ENCODE measurements at regions not wholly inside any gene's neighbourhood (a gene's known extent, or its start where the extent isn't known, plus 50 kb on each side); places are given as distances from the start of the nearest gene placed in this dataset.

DNA sequence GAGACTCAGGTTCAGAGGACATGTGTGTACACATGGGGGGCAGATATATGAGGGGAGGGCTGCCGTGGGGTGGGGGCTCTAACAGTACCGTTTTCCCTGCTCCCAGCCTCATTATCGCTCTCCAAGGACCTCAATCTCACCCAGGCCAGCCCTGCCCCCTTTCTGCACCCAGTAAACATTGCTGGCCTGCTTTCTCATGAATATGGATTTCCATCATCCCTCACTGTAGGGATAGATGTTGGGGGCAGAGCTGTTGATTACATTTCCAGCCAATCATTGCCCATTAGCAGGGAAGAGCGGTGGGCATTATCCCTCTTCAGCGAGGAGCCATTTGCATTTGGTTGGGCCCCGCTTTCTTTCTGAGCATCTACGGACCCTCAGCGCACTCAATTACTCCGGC is 273.8 kb downstream of the RPS6KC1 start:
- DNase-seq (no peak), ATAC-seq (no peak)
- no peaks in the 10 kb centered on the region for H3K9me3 ChIP-seq
- intact Hi-C loops (cut with DNase I), result no loop called here
- peaks cover 5% of the 10 kb centered on the region for H3K4me1 ChIP-seq
- TF ChIP-seq CTCF (IDR thresholded peaks at IDR 0.05), result no peak
- H3K4me3 ChIP-seq, result no peak overlapping the region
- no peaks in the 10 kb centered on the region for H3K27me3 ChIP-seq (ENCODE audit: low read depth)
- H3K36me3 ChIP-seq, result no peaks in the 10 kb centered on the region
- no peak overlapping the region for H3K27ac ChIP-seq

DNA sequence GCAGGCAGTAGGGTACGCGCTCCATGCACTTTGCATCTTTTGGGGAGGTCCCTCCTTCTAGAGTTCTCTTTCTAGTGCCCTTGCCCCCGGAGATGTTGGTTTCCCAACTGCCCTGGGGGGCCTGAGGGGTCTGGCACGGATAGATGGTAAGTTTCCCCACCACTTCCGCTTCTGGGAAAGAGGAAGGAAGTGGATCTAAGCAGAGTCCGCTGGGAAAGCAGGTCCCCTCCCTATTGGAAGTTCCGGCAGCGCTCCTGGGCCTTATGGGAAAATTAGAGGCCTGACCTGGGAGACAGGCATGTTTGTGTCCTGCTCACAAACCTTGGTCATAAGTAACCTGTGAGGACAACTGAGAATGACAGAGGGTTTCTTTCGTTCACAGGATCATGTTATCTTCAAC is 274.4 kb downstream of the RPS6KC1 start:
- DNase-seq (no peak), ATAC-seq (no peak)
- Histone ChIP-seq H3K27ac (no peak overlapping the region), H3K27me3 (ENCODE audit: low read depth) (no peaks in the 10 kb centered on the region), H3K36me3 (no peaks in the 10 kb centered on the region), H3K4me1 (peaks cover 5% of the 10 kb centered on the region), H3K9me3 (no peaks in the 10 kb centered on the region), H3K4me3 (no peak overlapping the region)
- TF ChIP-seq CTCF (IDR thresholded peaks at IDR 0.05), result no peak
- intact Hi-C loops (cut with DNase I), result no loop called here

GRCh38 chr1:213326281-213327016 is 275.4 kb downstream of the RPS6KC1 start:
- no peak for ATAC-seq
- no peaks in the 10 kb centered on the region for H3K9me3 ChIP-seq
- no peak overlapping the region for H3K4me3 ChIP-seq
- H3K4me1 ChIP-seq, result peaks cover 5% of the 10 kb centered on the region
- no peaks in the 10 kb centered on the region for H3K36me3 ChIP-seq
- intact Hi-C loops (cut with DNase I), result no loop called here
- no peaks in the 10 kb centered on the region for H3K27me3 ChIP-seq (ENCODE audit: low read depth)
- DNase-seq, result no peak
- H3K27ac ChIP-seq, result no peak overlapping the region
- TF ChIP-seq CTCF (IDR thresholded peaks at IDR 0.05), result no peak

DNA sequence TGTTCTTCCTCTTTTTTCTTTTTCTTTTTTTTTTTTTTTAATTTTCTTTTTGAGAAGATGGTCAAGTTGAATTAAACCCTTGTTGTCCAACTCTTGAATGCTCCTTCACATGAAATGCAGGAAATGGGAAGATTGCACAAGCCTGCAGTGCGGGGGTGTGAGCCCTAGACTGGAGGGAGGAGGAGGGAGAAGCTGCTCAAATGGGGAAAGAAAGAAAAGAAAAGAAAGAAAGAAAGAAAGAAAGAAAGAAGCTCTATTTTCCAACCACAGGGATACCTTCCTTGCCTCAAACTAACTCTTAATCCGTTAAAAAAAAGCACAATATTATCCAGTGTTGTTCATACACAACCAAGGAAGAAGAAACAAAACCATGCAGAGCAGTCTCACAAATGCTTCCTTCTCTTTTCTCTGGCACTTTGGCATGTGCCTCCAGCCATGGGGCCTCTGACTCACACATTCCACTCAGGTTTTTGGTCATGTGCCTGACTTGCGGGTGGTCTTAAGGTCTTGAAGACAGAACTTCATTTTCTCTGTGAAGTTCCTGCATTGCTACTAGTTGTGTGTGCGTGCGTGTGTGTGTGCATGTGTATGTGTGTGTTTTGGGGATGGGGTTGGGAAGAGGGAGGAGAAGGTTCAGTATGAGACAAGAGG is 276.1 kb downstream of the RPS6KC1 start:
- ATAC-seq, result peak; percentile 60 to 63
- H3K4me1 ChIP-seq, result peaks cover 5% of the 10 kb centered on the region
- no peaks in the 10 kb centered on the region for H3K36me3 ChIP-seq
- intact Hi-C loops (cut with DNase I), result no loop called here
- no peak for TF ChIP-seq CTCF (IDR thresholded peaks at IDR 0.05)
- no peaks in the 10 kb centered on the region for H3K9me3 ChIP-seq
- no peaks in the 10 kb centered on the region for H3K27me3 ChIP-seq (ENCODE audit: low read depth)
- no peak overlapping the region for H3K4me3 ChIP-seq
- H3K27ac ChIP-seq, result no peak overlapping the region
- DNase-seq, result peak; percentile 75

DNA sequence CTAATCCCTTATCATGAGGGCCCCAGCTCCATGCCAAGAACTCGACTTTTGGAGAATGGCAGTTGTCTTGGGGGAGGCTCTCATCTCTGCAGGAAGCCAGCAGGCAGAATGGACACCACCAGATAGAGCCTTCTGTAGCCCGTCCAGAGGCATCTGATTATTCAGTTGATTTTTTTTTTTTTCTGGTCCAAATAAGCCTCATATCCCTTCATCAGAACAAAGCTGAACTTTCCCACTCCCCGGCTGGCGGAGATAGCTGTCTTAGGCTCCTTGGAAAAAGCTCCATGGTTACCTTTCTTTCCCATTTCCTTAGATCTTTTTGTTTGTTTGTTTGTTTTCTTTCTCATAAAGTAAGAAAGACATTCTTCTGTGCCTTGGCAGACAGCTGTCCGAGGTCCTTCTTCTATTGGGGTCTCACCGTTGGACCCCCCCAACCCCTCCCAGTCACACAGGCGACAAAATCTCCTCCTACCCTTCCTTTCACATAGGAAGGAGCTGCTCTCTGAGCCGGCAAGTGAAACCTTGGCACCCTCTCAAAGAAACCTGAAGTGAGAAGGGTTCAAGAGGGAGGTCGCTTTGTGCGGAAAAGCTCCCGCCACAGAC is 278.5 kb downstream of the RPS6KC1 start:
- Histone ChIP-seq H3K27ac (no peak overlapping the region), H3K36me3 (no peaks in the 10 kb centered on the region), H3K4me3 (no peak overlapping the region), H3K27me3 (ENCODE audit: low read depth) (no peaks in the 10 kb centered on the region), H3K9me3 (no peaks in the 10 kb centered on the region), H3K4me1 (peaks cover 5% of the 10 kb centered on the region)
- DNase-seq, result no peak
- TF ChIP-seq CTCF (IDR thresholded peaks at IDR 0.05), result no peak
- no peak for ATAC-seq
- intact Hi-C loops (cut with DNase I), result no loop called here

Measured in lower lobe of right lung (tissue), 2 donors.